Activated CD4-positive, alpha-beta T cell treated with anti-CD3 and anti-CD28 coated beads, Interleukin-2, amount 10 ng/mL, durations not matched to agents 24 days and 14 days (primary cell): ENCODE measurements at regions not wholly inside any gene's neighbourhood (a gene's known extent, or its start where the extent isn't known, plus 50 kb on each side); places are given as distances from the start of the nearest gene placed in this dataset.

Experiments used
- DNase-seq: peaks from one replicate; pipeline ENCODE4 v3.0.0; 2022
- H3K27ac Mint-ChIP-seq: one replicate; pipeline ENCODE4 v1.8.0; 2022; ENCODE audit warnings: mild to moderate bottlenecking, mixed read lengths
- H3K27me3 Mint-ChIP-seq: one replicate; pipeline ENCODE4 v1.8.0; 2022; ENCODE audit warnings: mixed read lengths
- H3K36me3 Mint-ChIP-seq: one replicate; pipeline ENCODE4 v1.8.0; 2022; ENCODE audit warnings: low read depth, mild to moderate bottlenecking, mixed read lengths
- H3K4me1 Mint-ChIP-seq: one replicate; pipeline ENCODE4 v1.8.0; 2021; ENCODE audit warnings: mixed read lengths
- H3K4me3 Mint-ChIP-seq: one replicate; pipeline ENCODE4 v1.8.0; 2022; ENCODE audit warnings: mild to moderate bottlenecking, moderate library complexity, mixed read lengths
- H3K9me3 Mint-ChIP-seq: one replicate; pipeline ENCODE4 v1.8.0; 2021; ENCODE audit warnings: mixed read lengths
- intact Hi-C: fragments of 100-400 bp; cut with micrococcal nuclease; formaldehyde crosslinking; loops from one replicate; pipeline ENCODE4 v1.15.1; 2023

DNA sequence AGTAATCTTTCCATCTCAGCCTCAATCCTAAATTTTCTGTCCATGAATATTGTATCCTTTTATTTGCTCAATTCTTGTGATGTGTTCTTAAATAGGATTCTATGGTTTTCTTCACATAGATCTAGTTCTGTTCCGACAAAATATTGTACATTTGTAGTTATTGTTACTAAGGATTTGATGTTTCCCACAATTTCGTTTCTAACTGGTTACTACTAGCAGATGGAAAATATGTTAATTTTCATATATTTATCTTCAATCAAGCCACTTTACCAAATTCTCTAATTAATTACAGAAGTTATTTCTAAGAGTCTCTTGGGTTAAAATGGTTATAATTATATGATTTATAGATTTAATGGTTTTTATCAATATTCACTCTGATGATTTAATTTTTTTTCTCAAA lies 60.3 kb downstream of the SEC61B start:
- Mint-ChIP-seq H3K36me3 (no peaks in the 10 kb centered on the region), H3K27ac (no peak overlapping the region), H3K4me3 (no peak overlapping the region), H3K9me3 (no peaks in the 10 kb centered on the region), H3K4me1 (peaks cover 9% of the 10 kb centered on the region), H3K27me3 (peaks cover 37% of the 10 kb centered on the region)
- no peak for DNase-seq
- intact Hi-C loops, result no loop called here

DNA sequence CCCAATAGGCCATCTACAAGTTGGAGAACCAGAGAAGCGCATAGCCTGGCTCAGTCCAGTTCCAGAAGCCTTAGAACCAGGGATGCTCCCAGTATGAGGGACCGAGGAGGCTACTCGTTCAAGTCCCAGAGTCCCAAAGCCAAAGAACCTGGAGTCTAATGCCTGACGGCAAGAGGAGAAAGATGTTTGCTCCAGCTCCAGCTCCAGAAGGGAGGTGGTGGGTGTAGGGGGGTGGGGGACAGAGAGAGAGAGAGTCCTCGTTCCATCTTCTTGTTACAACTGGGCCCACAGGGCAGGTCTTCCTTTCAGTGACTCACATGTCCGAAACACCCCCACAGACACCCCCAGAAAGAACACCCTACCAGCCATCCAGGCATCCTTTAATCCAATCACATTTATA lies 63.9 kb downstream of the SEC61B start:
- H3K4me1 Mint-ChIP-seq, result peaks cover 9% of the 10 kb centered on the region
- H3K4me3 Mint-ChIP-seq, result no peak overlapping the region
- no peaks in the 10 kb centered on the region for H3K9me3 Mint-ChIP-seq
- intact Hi-C loops, result no loop called here
- no peak for DNase-seq
- no peaks in the 10 kb centered on the region for H3K36me3 Mint-ChIP-seq
- no peak overlapping the region for H3K27ac Mint-ChIP-seq
- peaks cover 27% of the 10 kb centered on the region for H3K27me3 Mint-ChIP-seq

DNA sequence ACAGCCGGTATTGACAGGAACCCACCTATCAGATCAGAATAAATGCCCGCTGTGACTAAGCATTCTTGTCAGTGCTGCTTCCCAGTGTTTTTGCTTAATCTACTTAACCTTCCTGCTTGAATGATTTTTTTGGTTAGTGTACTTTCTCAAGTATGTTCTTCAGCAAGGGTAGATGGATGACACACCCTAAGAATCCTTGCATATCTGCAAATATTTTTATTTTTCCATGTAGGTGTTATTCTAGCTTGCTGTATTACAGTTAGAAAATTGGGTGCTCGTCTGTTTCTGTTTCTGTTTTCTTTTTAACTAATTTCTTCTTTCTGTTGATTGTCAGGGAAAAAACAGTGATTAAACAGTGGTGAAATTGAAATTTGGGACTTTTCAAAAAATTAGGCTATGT lies 64.5 kb downstream of the SEC61B start:
- intact Hi-C loops, result no loop called here
- no peaks in the 10 kb centered on the region for H3K36me3 Mint-ChIP-seq
- DNase-seq, result no peak
- no peak overlapping the region for H3K27ac Mint-ChIP-seq
- H3K4me1 Mint-ChIP-seq, result peaks cover 9% of the 10 kb centered on the region
- peaks cover 27% of the 10 kb centered on the region for H3K27me3 Mint-ChIP-seq
- no peak overlapping the region for H3K4me3 Mint-ChIP-seq
- no peaks in the 10 kb centered on the region for H3K9me3 Mint-ChIP-seq

DNA sequence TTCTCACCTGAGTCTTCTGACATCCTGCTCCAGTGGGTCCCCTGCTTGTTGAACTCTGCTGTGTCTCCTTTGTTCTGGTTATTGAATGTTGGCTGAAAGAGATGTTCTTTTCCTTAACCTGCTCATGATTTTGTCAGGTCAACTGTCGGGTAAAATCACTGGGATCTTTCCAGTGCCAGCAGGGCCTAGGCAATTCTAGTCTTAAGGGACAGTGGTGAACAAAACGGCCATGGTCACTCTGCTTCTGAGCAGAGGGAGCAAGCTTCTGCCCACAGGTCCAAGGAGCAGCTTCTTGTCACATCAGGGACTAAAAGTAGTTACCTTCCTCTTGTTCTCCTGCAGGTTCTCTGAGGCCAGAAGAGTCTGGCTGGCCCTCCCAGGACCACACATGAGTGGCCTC lies 65.6 kb downstream of the SEC61B start:
- DNase-seq, result no peak
- Mint-ChIP-seq H3K27me3 (peaks cover 27% of the 10 kb centered on the region), H3K36me3 (no peaks in the 10 kb centered on the region), H3K27ac (no peak overlapping the region), H3K9me3 (no peaks in the 10 kb centered on the region), H3K4me3 (no peak overlapping the region), H3K4me1 (peaks cover 9% of the 10 kb centered on the region)
- intact Hi-C loops, result no loop called here

DNA sequence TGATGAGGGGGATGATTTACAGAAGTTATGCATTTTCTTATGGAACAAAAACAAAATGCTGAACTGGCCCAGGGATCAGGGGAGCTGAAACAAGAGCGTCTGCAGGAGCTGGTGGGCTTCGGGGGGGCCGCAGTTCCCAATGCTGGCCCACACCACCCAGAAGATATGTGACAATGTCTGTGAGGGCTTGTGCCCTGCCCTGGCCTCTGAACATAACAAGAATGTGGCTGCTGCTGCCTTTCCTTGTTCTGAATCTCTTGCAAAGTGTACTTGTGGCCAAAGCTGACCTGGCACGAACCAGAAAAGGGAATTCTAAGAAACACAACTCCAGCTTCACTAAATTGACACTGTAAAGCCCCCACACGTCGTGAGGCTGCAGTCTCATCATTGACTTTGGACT lies 66.7 kb downstream of the SEC61B start:
- Mint-ChIP-seq H3K4me1 (peaks cover 9% of the 10 kb centered on the region), H3K4me3 (no peak overlapping the region)
- intact Hi-C loops, result no loop called here

DNA sequence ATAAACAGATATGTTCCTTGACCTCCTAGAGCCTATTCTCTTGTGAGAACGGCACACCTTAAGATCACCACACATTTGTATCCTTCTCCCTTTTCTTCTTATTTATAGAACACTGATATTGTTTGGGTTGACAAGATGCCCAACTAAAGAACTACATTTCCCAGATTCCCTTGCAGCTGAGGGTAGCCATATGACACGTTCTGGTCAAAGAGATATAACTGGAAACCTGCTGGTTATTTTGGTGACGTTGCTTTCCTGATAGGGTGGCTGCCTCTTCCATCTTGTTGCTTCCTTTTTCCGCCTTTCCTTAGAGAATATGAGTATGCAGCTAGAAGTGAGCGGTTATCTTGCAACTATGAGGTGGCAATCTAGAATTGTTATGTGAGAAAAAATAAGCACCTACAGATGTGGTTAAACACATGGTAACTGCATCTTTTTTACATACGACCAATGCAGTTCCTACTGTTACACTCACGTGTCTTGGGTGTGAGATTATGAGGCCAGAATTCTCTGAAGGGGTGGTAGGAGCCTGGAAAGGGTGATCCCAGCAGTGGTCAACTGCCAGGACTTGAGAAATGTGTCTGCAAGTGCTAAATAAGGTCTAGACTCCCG lies 72.9 kb downstream of the SEC61B start:
- intact Hi-C loops, result no loop called here
- DNase-seq, result peak; percentile 31
- H3K4me1 Mint-ChIP-seq, result peaks cover 4% of the 10 kb centered on the region
- H3K9me3 Mint-ChIP-seq, result no peaks in the 10 kb centered on the region
- H3K36me3 Mint-ChIP-seq, result no peaks in the 10 kb centered on the region
- peaks cover 29% of the 10 kb centered on the region for H3K27me3 Mint-ChIP-seq
- no peak overlapping the region for H3K27ac Mint-ChIP-seq
- no peak overlapping the region for H3K4me3 Mint-ChIP-seq

More for the DNA sequence above, 66.7 kb downstream of the SEC61B start:
- no peaks in the 10 kb centered on the region for H3K36me3 Mint-ChIP-seq
- H3K27ac Mint-ChIP-seq, result no peak overlapping the region
- H3K9me3 Mint-ChIP-seq, result no peaks in the 10 kb centered on the region
- no peak for DNase-seq
- peaks cover 22% of the 10 kb centered on the region for H3K27me3 Mint-ChIP-seq

DNA sequence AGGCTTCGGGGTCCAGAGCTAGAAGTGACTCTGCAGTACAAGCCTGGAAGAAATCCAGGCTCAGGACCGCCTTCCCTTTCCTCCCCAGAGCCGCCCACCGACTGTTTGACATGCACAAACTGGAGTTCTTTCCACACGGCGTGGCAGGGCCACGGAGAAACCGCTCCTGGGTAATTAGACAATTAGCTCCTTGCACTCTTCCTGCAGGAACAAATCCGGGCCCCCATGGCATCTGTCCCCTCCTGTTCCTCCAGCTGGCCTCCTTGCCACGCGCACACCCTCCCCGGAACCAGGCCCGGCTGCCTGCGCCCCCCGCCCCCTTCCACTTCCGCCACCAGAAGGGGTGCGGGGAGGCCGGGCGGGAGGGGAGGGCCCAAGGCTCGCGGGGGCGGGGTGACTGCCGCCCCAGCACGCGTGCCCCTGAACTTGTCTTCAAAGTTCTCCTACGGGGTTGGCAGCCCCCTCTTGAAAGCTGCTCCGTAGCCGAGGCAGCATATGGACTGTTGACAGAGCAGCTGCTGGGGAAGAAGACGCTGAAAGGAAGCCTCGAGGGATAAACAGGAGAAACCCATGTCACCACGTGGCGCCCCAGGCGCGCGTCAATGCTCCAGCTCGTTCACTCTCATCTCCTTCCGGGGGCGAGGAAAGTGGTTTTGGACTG lies 74.3 kb downstream of the SEC61B start:
- no peaks in the 10 kb centered on the region for H3K9me3 Mint-ChIP-seq
- DNase-seq, result peak; percentile 57
- no peak overlapping the region for H3K27ac Mint-ChIP-seq
- intact Hi-C loops, result no loop called here
- H3K36me3 Mint-ChIP-seq, result no peaks in the 10 kb centered on the region
- no peak overlapping the region for H3K4me3 Mint-ChIP-seq
- peaks cover 4% of the 10 kb centered on the region for H3K4me1 Mint-ChIP-seq
- H3K27me3 Mint-ChIP-seq, result peaks cover 24% of the 10 kb centered on the region

DNA sequence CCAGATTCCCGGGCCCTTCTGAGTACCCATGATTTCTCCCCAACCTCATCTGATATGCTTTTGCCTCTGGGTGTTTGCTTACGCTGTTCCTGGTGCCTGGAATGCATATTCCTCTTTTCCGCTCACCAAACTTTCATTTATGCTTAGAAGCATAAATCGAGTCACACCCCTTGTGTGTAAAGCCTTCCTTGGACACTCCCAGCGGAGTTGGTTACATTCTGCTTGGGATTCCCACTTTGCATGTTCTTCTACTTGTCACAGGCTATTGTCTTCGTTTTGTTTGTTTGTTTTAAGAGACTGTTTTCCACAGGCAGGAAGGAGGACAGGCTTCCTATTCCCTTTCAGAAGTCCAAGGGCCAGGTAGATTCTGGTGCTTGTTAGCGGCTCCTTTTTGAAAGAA lies 76.5 kb downstream of the SEC61B start:
- no peaks in the 10 kb centered on the region for H3K9me3 Mint-ChIP-seq
- H3K4me3 Mint-ChIP-seq, result no peak overlapping the region
- DNase-seq, result no peak
- H3K27me3 Mint-ChIP-seq, result peaks cover 21% of the 10 kb centered on the region
- intact Hi-C loops, result no loop called here
- no peak overlapping the region for H3K27ac Mint-ChIP-seq
- H3K4me1 Mint-ChIP-seq, result peaks cover 6% of the 10 kb centered on the region
- H3K36me3 Mint-ChIP-seq, result no peaks in the 10 kb centered on the region

DNA sequence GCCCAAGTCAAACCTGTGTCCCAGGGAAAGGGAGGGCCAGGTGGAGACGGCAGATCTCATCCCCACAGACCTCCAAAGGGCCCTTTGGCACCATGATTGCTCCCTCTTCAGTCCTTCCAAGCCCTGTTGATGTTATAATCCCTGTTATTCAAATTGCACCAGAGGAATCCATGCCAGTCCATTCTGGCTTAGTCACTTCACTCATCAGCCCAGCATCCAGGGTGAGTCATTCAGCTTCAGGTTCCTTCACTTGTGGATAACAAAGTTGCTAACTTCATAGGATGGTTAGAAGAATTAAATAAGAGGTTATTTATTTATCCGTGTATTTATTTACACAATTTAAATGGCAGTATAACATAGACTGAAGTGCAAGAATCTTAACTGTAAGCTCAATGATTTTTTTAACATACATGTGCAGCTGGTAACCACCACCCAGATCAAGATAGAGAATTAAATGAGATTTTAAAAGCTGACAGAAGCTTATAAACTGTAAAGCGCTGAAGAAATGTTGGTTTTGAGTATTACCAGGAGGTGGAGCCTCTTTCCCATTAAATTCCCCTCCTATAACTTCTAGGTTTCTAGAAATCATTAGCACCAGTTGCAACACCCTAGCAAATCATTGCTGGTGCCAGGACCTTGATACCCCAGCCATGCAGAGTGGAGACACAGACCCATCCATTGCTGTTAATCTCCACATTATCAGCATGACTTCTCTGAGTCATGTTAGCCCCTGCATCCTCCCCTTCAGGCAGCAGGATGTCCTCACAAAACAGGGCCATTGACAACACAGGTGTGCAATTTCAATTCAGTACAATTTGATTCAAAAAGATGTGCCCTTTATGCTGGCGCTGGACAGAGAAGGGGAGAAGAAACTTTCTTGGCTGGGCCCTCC lies 77.4 kb downstream of the SEC61B start:
- intact Hi-C loops, result no loop called here
- no peaks in the 10 kb centered on the region for H3K9me3 Mint-ChIP-seq
- H3K36me3 Mint-ChIP-seq, result no peaks in the 10 kb centered on the region
- peak; percentile 52 for DNase-seq
- H3K4me1 Mint-ChIP-seq, result peaks cover 6% of the 10 kb centered on the region
- no peak overlapping the region for H3K27ac Mint-ChIP-seq
- H3K4me3 Mint-ChIP-seq, result no peak overlapping the region
- peaks cover 18% of the 10 kb centered on the region for H3K27me3 Mint-ChIP-seq

DNA sequence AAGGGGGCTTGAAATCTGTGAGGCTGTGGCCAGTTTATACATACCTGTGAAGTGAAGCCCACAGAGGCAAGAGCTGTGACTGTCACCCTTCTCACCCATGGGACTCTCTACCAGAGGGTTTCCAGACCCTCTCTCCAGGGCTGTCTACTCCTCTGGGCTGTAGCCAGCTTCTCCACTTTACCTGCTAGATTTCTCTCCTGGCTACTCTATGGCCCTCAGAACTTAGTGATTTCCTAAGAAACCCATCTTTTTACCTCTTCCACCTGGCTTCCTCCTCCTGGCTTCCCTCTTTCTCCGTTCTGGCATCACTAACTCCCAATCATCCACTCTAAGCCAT lies 78.0 kb downstream of the SEC61B start:
- Mint-ChIP-seq H3K9me3 (no peaks in the 10 kb centered on the region), H3K27me3 (peaks cover 13% of the 10 kb centered on the region), H3K36me3 (no peaks in the 10 kb centered on the region), H3K4me3 (no peak overlapping the region), H3K27ac (no peak overlapping the region), H3K4me1 (peaks cover 3% of the 10 kb centered on the region)
- DNase-seq, result no peak
- intact Hi-C loops, result no loop called here

DNA sequence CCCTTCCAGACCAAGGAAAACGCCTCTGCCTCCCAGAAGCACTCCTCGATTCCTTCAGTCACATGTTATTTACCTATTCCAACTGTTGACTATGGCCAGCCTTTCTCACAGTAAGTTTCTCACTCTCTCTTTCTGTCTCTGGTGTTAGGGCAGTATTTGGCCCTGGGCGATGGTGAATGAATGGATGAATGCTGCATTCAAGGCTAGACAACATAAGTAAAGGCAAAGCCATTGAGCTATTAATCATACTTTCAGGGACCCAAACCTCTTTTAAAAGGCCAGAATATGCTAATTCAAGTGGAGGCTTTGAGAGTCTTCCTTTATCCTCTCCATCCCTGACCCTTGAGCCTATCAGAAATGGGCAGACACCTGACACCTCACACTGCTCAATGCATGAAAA lies 78.5 kb downstream of the SEC61B start:
- Mint-ChIP-seq H3K27me3 (peaks cover 13% of the 10 kb centered on the region), H3K4me3 (no peak overlapping the region), H3K36me3 (no peaks in the 10 kb centered on the region), H3K9me3 (no peaks in the 10 kb centered on the region), H3K4me1 (peaks cover 3% of the 10 kb centered on the region), H3K27ac (no peak overlapping the region)
- intact Hi-C loops, result no loop called here
- peak; percentile 39 for DNase-seq

DNA sequence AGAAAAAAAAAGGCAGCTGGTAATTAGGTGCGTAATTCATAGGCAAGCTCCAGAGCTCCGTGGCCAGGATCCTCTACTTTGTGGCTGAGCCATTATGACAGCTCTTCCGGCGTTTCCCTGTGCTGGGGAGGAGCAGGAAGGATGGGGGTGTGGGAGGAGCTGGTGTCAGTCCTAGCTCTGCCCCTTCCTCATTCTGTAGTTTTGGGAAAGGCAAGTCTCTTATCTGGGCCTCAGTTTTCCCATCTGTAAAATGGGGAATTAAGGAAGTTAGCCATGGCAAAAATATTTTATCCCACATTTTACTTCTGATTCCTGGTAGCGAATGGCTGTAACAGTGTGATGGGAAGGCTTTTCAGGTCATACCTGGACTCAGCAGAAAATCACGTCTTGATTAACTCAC lies 81.1 kb downstream of the SEC61B start:
- no peak overlapping the region for H3K4me3 Mint-ChIP-seq
- no peak overlapping the region for H3K27ac Mint-ChIP-seq
- DNase-seq, result no peak
- peaks cover 6% of the 10 kb centered on the region for H3K27me3 Mint-ChIP-seq
- intact Hi-C loops, result no loop called here
- H3K4me1 Mint-ChIP-seq, result peaks cover 2% of the 10 kb centered on the region
- H3K36me3 Mint-ChIP-seq, result no peaks in the 10 kb centered on the region
- no peaks in the 10 kb centered on the region for H3K9me3 Mint-ChIP-seq

DNA sequence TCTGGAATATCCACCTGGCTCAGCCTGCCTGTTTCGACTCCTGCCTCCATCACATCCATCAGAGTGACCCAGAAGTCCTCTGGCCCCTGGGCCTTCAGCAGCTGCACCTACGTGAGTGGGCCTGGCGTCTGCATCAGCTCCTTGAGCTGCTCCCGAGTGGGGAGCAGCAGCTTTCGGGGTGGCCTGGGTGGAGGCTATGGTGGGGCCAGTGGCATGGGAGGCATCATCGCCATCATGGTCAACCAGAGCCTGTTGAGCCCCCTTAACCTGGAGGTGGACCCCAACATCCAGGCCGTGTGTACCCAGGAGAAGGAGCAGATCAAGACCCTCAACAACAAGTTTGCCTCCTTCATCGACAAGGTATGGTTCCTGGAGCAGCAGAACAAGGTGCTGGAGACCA lies 83.0 kb downstream of the SEC61B start:
- DNase-seq, result no peak
- intact Hi-C loops, result no loop called here
- H3K9me3 Mint-ChIP-seq, result no peaks in the 10 kb centered on the region

More for the DNA sequence above, 83.0 kb downstream of the SEC61B start:
- Mint-ChIP-seq H3K4me3 (no peak overlapping the region), H3K4me1 (peaks cover 2% of the 10 kb centered on the region), H3K36me3 (no peaks in the 10 kb centered on the region), H3K27me3 (peaks cover 8% of the 10 kb centered on the region), H3K27ac (no peak overlapping the region)
